Liver (tissue), 3 donors: ENCODE measurements at regions not wholly inside any gene's neighbourhood (a gene's known extent, or its start where the extent isn't known, plus 50 kb on each side); places are given as distances from the start of the nearest gene placed in this dataset.

Experiments used
- CTCF ChIP-seq: fragments of 150-350 bp; IDR thresholded peaks from 2 replicates; pipeline ENCODE4 v1.5.1; 2017; ENCODE audit warnings: improper control_type of control experiment, low read depth, low read length; ENCODE audit not compliant: missing input control
- JUND ChIP-seq, 2 donors: IDR thresholded peaks; 2 replicates each; pipeline ENCODE4 v1.6.1; 2016; ENCODE audit warnings: antibody characterized with exemption in 2 of 2
- NR2F2 ChIP-seq: IDR thresholded peaks from 2 replicates; pipeline ENCODE4 v1.6.1; 2016; ENCODE audit warnings: antibody characterized with exemption
- REST ChIP-seq: IDR thresholded peaks from 2 replicates; pipeline ENCODE4 v1.6.1; 2016; ENCODE audit warnings: antibody characterized with exemption, mild to moderate bottlenecking
- TF ChIP-seq, protein P1 (sequence below): IDR thresholded peaks from 2 replicates; pipeline ENCODE4 v1.6.1; 2016; ENCODE audit warnings: antibody characterized with exemption
- donor health status: healthy.
- donor health status: healthy.

GRCh38 chr5:12323637-12324229 is 419.5 kb upstream of the CTNND2 start:
- TF ChIP-seq REST, result no peak
- TF ChIP-seq, protein P1, sequence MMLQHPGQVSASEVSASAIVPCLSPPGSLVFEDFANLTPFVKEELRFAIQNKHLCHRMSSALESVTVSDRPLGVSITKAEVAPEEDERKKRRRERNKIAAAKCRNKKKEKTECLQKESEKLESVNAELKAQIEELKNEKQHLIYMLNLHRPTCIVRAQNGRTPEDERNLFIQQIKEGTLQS, result no peak
- no peak for TF ChIP-seq CTCF
- TF ChIP-seq JUND (IDR thresholded peaks at IDR 0.05), result no peak
- no peak for TF ChIP-seq NR2F2
